Fibroblast of lung (primary cell): ENCODE measurements at regions not wholly inside any gene's neighbourhood (a gene's known extent, or its start where the extent isn't known, plus 50 kb on each side); places are given as distances from the start of the nearest gene placed in this dataset.

Experiments
- DNase-seq, 2 donors: peaks; one replicate each; pipeline versions ENCODE4 v3.0.0 to v3.0.0-alpha.2; 2010; ENCODE audit warnings: low read depth in 2 of 2
- H2AFZ ChIP-seq: 2 replicates; pipeline ENCODE4 v1.5.1; 2012; ENCODE audit warnings: low read length, control low read depth, inconsistent platforms
- H3K27ac ChIP-seq: 2 replicates; pipeline ENCODE4 v1.5.1; 2011; ENCODE audit warnings: low read length, control low read depth; ENCODE audit not compliant: insufficient read depth
- H3K27me3 ChIP-seq: 2 replicates; pipeline ENCODE4 v1.5.1; 2011; ENCODE audit warnings: mild to moderate bottlenecking, low read length; ENCODE audit not compliant: control insufficient read depth, insufficient read depth
- H3K36me3 ChIP-seq: 2 replicates; pipeline ENCODE4 v1.5.1; 2011; ENCODE audit warnings: low read length; ENCODE audit not compliant: control insufficient read depth, insufficient read depth
- H3K4me1 ChIP-seq: 2 replicates; pipeline ENCODE4 v1.5.1; 2011; ENCODE audit warnings: low read length; ENCODE audit not compliant: control insufficient read depth, insufficient read depth; ENCODE audit errors: extremely low read depth
- H3K4me2 ChIP-seq: 2 replicates; pipeline ENCODE4 v1.5.1; 2011; ENCODE audit warnings: low read length, control low read depth; ENCODE audit not compliant: insufficient read depth; ENCODE audit errors: extremely low read depth
- H3K4me3 ChIP-seq, 4 experiments: fragments of 200-600 bp in 1 of 4; sonication (generic) in 1 of 4; replicated peaks in 1 of 4; 2 replicates each; pipeline ENCODE4 v1.5.1; 2011 to 2016; ENCODE audit warnings: low read length in 4 of 4, low read depth in 3 of 4, mild to moderate bottlenecking in 3 of 4, control low read depth in 2 of 4, inconsistent platforms in 1 of 4, mixed read lengths in 1 of 4; ENCODE audit not compliant: insufficient read depth in 1 of 4; ENCODE audit errors: control extremely low read depth in 1 of 4
- H3K79me2 ChIP-seq: 2 replicates; pipeline ENCODE4 v1.5.1; 2012; ENCODE audit warnings: mild to moderate bottlenecking, low read length, inconsistent platforms; ENCODE audit not compliant: control insufficient read depth, insufficient read depth
- H3K9ac ChIP-seq: 2 replicates; pipeline ENCODE4 v1.5.1; 2011; ENCODE audit warnings: mild to moderate bottlenecking, low read length, control low read depth; ENCODE audit not compliant: insufficient read depth
- H3K9me3 ChIP-seq: 2 replicates; pipeline ENCODE4 v1.5.1; 2012; ENCODE audit warnings: low read depth, low read length; ENCODE audit not compliant: control insufficient read depth, insufficient read depth
- H4K20me1 ChIP-seq: 2 replicates; pipeline ENCODE4 v1.5.1; 2011; ENCODE audit warnings: low read length; ENCODE audit not compliant: control insufficient read depth, insufficient read depth; ENCODE audit errors: extremely low read depth
- EZH2 ChIP-seq: IDR thresholded peaks from 2 replicates; pipeline ENCODE4 v1.5.1; 2012; ENCODE audit warnings: low read length, control low read depth, mild to moderate bottlenecking; ENCODE audit errors: missing control alignments
- TF ChIP-seq, protein P1 (sequence below), 2 donors: IDR thresholded peaks in 1 of 2; conservative IDR thresholded peaks in 1 of 2; 1 replicate in 1 of 2; 2 replicates in 1 of 2; pipeline ENCODE4 v1.5.1; 2011 to 2012; ENCODE audit warnings: low read length in 2 of 2, control low read depth in 1 of 2, inconsistent platforms in 1 of 2, low read depth in 1 of 2, mild to moderate bottlenecking in 1 of 2

DNA sequence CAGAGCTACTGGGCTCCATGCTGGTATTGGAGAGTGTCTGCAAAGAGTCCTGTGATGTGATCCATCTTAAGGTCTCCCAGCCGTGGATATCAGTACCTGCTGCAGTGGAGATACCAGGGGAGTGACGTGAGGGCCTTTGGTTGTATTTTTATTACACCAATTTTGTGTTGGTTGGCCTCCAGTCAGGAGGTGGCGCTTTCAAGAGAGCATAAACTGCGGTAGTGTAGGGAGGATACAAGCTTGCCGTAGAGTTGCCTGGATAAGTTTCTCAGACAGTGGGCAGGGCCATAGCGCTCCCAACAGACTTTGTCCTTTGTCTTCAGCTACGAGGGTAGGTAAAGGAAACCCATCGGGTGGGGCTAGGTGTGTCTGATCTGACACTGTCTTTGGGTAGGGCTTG is 113.0 kb upstream of the CEP162 start:
- Histone ChIP-seq H3K27me3 (no peaks in the 10 kb centered on the region), H3K4me3 (no peak overlapping the region), H3K4me2 (no peak overlapping the region), H3K36me3 (no peaks in the 10 kb centered on the region), H2AFZ (no peak overlapping the region), H3K9ac (no peak overlapping the region), H4K20me1 (no peaks in the 10 kb centered on the region), H3K79me2 (no peaks in the 10 kb centered on the region), H3K27ac (no peak overlapping the region), H3K9me3 (no peaks in the 10 kb centered on the region), H3K4me1 (no peaks in the 10 kb centered on the region)
- TF ChIP-seq, protein P1, sequence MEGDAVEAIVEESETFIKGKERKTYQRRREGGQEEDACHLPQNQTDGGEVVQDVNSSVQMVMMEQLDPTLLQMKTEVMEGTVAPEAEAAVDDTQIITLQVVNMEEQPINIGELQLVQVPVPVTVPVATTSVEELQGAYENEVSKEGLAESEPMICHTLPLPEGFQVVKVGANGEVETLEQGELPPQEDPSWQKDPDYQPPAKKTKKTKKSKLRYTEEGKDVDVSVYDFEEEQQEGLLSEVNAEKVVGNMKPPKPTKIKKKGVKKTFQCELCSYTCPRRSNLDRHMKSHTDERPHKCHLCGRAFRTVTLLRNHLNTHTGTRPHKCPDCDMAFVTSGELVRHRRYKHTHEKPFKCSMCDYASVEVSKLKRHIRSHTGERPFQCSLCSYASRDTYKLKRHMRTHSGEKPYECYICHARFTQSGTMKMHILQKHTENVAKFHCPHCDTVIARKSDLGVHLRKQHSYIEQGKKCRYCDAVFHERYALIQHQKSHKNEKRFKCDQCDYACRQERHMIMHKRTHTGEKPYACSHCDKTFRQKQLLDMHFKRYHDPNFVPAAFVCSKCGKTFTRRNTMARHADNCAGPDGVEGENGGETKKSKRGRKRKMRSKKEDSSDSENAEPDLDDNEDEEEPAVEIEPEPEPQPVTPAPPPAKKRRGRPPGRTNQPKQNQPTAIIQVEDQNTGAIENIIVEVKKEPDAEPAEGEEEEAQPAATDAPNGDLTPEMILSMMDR (conservative IDR thresholded peaks at IDR 0.05 in 1 of 2, IDR thresholded peaks at IDR 0.05 in 1 of 2; ENCODE audit: low read depth in 1 of 2, low read length in 2 of 2): no peak
- no peak for TF ChIP-seq EZH2
- no peak for DNase-seq

DNA sequence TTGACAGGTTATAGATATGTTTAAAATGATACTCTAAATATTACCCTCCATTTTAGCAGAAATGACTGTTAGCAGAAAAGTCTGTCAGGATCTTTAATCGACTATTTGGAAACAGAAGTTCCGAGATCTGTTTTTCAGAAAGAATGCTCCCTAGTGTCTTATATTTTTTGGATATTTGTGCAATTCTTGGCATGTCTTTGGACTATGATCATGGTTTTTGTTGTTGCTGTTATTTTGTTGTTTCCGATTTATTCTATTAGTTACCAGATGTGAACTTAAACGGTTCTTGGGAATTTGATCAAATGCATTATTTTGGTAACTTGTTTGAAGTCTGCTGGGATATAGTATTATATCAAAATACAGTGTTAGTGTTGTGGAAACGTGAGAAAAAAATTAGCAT is 106.4 kb upstream of the CEP162 start:
- no peak for TF ChIP-seq EZH2
- TF ChIP-seq, protein P1 (conservative IDR thresholded peaks at IDR 0.05 in 1 of 2, IDR thresholded peaks at IDR 0.05 in 1 of 2; ENCODE audit: low read depth in 1 of 2, low read length in 2 of 2): no peak
- H3K4me3 ChIP-seq: no peak overlapping the region

DNA sequence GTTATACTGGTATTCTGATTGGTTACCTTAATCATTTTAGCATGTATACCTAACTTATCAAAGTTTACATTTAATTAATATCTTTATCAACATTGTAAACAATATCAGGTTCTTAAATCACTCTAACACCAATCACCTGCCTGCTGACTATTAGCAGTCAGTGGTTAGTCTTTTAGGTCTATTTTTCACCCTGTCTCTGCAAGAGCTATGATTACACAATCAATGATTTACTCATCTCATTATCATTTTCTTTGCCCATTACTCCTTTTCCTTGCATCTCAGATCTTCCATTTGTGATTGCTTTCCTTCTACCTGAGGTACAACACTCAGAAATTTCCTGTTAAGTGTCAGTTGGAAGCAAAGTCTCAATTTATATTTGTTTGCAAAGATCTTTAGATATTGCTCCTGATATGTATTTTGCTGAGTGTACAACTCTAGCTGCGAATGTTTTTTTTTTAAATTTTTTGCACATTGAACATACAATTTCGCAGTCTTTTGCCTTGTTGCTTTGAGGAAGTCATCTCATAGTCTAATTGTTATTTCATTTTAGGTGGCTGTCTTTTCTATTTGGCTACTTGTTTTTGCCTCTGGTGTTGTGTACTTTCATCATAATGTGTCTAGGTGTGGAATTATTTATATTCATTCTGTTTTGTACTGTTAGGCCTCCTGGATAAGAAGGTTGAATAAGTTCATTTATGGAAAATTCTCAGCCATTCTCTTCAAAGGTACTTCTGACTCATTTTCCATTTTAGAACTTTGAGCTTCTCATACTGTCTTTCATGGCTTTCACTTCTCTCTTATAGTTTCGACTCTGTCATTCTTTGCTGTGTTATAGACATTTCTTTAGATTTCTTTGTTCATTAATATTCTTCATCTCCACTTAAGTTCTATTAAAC is 104.9 kb upstream of the CEP162 start:
- H3K36me3 ChIP-seq: no peaks in the 10 kb centered on the region
- no peaks in the 10 kb centered on the region for H3K79me2 ChIP-seq
- TF ChIP-seq, protein P1 (conservative IDR thresholded peaks at IDR 0.05 in 1 of 2, IDR thresholded peaks at IDR 0.05 in 1 of 2; ENCODE audit: low read depth in 1 of 2, low read length in 2 of 2): no peak
- TF ChIP-seq EZH2: no peak
- no peaks in the 10 kb centered on the region for H3K4me1 ChIP-seq
- H4K20me1 ChIP-seq: no peaks in the 10 kb centered on the region
- H3K27me3 ChIP-seq: no peaks in the 10 kb centered on the region
- no peak overlapping the region for H3K9ac ChIP-seq
- no peaks in the 10 kb centered on the region for H3K9me3 ChIP-seq
- no peak overlapping the region for H2AFZ ChIP-seq
- H3K27ac ChIP-seq: no peak overlapping the region
- no peak for DNase-seq
- H3K4me3 ChIP-seq: no peak overlapping the region
- no peak overlapping the region for H3K4me2 ChIP-seq

More for the DNA sequence above, 106.4 kb upstream of the CEP162 start:
- Histone ChIP-seq H3K9me3 (no peaks in the 10 kb centered on the region), H3K27ac (no peak overlapping the region), H3K36me3 (no peaks in the 10 kb centered on the region), H3K79me2 (no peaks in the 10 kb centered on the region), H3K4me2 (no peak overlapping the region), H2AFZ (no peak overlapping the region), H3K9ac (no peak overlapping the region), H3K4me1 (no peaks in the 10 kb centered on the region), H3K27me3 (no peaks in the 10 kb centered on the region), H4K20me1 (no peaks in the 10 kb centered on the region)
- no peak for DNase-seq
